VCaP (cell line): ENCODE measurements at regions not wholly inside any gene's neighbourhood (a gene's known extent, or its start where the extent isn't known, plus 50 kb on each side); places are given as distances from the start of the nearest gene placed in this dataset.

ENCODE experiments used
- H3K27ac ChIP-seq: fragments of 450-650 bp; 2 replicates; pipeline ENCODE4 v1.5.1; 2017
- TF ChIP-seq, protein P1 (sequence below): fragments of 450-650 bp; conservative IDR thresholded peaks from 2 replicates; pipeline ENCODE4 v1.5.1; 2017; ENCODE audit warnings: mild to moderate bottlenecking, moderate library complexity

DNA sequence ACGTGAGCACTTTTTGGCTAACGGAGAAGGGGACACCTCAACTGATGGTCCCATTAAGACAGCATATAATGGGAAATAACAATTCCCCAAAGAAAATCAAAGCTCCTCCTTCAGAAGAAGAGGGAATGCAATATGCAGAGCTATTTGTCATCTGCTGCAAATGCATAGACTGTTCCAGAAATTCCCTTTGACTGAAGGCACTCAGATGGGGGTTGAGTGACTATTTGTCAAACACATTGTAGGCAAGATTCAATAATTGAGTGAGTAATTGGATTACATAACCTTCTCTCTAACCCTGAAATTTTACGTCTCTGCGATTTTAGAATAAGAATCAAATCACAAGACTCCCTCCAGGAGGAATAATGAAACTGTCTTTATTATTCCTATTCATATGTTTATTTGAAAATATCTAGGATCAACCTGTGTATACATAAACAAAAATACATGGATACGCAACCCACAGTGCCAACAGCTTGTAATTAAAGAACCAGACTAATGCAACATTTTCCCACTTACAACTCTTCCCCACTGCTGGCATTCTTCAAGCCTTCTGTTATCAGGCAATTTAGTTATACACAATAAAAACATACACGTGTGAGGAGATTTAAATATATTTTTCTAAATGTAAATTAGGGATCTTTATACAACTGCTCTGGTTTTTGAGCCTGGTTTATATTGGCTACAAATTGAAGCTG lies 256.6 kb downstream of the GBA3 start:
- TF ChIP-seq, protein P1, sequence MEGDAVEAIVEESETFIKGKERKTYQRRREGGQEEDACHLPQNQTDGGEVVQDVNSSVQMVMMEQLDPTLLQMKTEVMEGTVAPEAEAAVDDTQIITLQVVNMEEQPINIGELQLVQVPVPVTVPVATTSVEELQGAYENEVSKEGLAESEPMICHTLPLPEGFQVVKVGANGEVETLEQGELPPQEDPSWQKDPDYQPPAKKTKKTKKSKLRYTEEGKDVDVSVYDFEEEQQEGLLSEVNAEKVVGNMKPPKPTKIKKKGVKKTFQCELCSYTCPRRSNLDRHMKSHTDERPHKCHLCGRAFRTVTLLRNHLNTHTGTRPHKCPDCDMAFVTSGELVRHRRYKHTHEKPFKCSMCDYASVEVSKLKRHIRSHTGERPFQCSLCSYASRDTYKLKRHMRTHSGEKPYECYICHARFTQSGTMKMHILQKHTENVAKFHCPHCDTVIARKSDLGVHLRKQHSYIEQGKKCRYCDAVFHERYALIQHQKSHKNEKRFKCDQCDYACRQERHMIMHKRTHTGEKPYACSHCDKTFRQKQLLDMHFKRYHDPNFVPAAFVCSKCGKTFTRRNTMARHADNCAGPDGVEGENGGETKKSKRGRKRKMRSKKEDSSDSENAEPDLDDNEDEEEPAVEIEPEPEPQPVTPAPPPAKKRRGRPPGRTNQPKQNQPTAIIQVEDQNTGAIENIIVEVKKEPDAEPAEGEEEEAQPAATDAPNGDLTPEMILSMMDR = no peak
- no peak overlapping the region for H3K27ac ChIP-seq

DNA sequence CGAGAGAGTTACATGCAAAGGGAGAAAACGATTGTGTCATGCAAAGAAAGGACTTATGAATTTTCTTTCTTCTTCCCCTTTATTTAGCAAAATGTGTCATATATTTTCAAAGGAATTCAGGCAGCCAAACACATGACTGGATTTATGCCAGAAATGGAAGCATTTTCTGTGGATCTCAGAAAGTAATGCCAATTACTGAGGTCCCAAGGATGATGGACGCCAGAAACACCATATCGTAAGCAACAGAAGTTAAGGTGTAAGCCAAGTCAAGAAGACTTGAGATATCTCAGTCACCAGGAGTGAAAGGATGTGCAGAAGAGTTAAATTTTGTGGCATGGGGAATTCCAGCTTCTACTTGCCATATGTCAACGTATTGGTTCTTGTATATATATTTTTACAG lies 255.1 kb downstream of the GBA3 start:
- TF ChIP-seq, protein P1 = no peak
- H3K27ac ChIP-seq = no peak overlapping the region

DNA sequence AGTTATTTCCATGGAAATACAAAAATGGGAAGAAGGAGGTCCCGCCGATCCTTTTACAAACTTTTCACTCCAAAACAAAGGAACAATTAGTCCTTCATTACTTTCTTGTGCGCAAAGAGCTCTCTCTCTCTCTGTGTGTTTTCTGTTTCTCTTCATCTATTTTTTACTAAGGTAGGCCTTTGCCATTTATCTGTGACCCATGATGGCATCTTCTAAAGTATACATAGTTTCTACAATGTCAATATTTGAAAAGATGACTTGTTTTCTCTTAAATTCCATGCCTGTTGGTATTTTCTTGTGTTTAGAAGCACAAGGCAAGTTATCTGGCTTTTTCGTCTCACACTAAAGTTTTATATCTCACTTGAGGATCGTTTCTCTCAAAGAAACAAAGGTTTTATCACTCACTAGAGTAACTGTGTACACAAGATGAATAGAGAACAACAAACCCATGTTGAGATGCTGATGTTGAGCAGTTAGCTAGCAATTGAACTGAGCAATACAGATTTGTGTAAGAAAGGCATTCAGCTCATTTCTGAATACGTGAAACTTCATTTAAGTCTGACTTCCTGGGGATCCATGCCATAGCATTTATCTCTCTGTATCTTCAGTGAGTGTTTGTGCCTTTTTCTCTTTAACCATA lies 250.3 kb downstream of the GBA3 start:
- TF ChIP-seq, protein P1 = no peak
- H3K27ac ChIP-seq = no peak overlapping the region

DNA sequence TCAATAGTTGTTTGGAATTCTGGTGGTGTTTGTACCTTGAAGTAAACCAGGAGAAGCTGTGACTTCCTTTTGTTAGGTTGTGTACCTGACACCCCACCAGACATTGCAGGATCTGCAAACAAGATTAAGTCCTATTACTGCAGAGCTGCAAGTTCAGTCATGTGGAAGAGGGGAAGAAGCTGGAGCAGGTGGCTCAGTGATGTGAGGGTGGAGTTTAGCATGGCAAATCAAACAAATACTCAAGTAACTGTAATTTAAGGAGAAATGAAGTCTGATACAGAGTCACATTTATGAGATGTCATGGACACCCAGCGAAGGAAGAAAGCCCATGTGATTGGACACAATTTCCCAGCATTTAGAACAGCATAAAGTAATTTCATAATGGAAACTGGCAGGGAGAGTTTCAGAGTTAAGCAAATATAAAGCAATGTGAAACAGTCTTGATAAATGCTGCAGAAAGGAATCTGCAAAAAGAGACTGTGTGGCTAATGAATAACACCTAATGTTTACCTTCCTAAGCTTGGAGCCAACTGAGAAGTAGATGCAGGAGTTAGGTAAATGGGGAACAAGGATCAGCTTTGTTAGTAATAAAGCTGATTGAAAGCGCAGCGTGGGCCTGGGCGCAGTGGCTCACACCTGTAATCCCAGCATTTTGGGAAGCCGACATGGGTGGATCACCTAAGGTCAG lies 249.1 kb downstream of the GBA3 start:
- no peak overlapping the region for H3K27ac ChIP-seq
- TF ChIP-seq, protein P1 = no peak

DNA sequence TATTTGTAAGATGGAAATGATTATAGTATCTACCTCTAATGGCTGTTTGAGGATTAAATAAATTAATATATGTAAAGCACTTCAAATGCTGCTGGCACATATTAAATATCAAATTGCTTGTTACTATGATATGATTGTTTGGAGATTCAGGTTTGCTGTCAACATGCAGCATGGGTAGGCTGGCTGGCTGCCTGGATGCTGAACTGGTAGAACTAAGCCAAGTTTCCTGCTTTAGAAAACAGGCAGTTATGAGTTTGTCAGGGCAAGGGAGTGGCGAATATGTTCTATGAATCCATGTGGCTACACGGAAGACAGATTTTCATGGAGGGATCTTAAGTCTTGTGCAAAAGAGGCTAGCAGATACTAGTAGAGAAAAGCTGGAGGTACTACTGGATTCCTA lies 239.6 kb downstream of the GBA3 start:
- TF ChIP-seq, protein P1 = no peak

DNA sequence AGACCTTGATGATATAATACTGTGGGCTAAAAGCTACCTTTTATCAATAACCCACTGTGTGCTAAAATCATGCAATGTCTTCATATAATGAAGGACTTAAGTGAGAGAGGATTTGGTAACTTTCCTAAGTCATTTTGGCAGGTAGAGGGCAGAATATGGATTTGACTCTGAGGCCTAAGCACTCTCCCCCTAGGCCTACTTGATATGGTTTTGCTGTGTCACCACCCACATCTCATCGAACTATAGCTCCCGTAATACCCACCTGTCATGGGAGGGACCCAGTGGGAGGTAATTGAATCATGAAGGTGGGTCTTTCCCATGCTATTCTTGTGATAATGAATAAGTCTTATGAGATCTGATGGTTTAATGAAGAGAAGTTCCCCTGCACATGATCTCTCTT lies 229.7 kb downstream of the GBA3 start:
- H3K27ac ChIP-seq = no peak overlapping the region
- TF ChIP-seq, protein P1 = no peak

More for the DNA sequence above, 239.6 kb downstream of the GBA3 start:
- H3K27ac ChIP-seq = no peak overlapping the region

- TF ChIP-seq, protein P1 = no peak
- H3K27ac ChIP-seq = no peak overlapping the region
Measured at GRCh38 chr4:22921936-22922335, 229.2 kb downstream of the GBA3 start.
